ENCODE measurements at regions not wholly inside any gene's neighbourhood (a gene's known extent, or its start where the extent isn't known, plus 50 kb on each side); places are given as distances from the start of the nearest gene placed in this dataset.

- no peak for DNase-seq (ENCODE audit: extremely low read depth in 1 of 11, low read depth in 9 of 11, low spot score in 4 of 11)
Observed at GRCh38 chr15:31235311-31236183, 91.1 kb upstream of the KLF13 start.

GRCh38 chr15:31236184-31237042, 90.2 kb upstream of the KLF13 start:
- peak in 4 of 11 donors; percentile 19 to 39 (median 34) for DNase-seq (ENCODE audit: extremely low read depth in 1 of 11, low read depth in 9 of 11, low spot score in 4 of 11)

GRCh38 chr15:31237043-31237324, 89.7 kb upstream of the KLF13 start:
- no peak for DNase-seq (ENCODE audit: extremely low read depth in 1 of 11, low read depth in 9 of 11, low spot score in 4 of 11)

GRCh38 chr15:31238906-31239305, 87.7 kb upstream of the KLF13 start:
- no peak for DNase-seq (ENCODE audit: extremely low read depth in 1 of 11, low read depth in 9 of 11, low spot score in 4 of 11)

GRCh38 chr15:31239409-31239808, 87.2 kb upstream of the KLF13 start:
- DNase-seq (ENCODE audit: extremely low read depth in 1 of 11, low read depth in 9 of 11, low spot score in 4 of 11) = no peak

GRCh38 chr15:31241888-31242522, 84.6 kb upstream of the KLF13 start:
- no peak for DNase-seq (ENCODE audit: extremely low read depth in 1 of 11, low read depth in 9 of 11, low spot score in 4 of 11)

- DNase-seq (ENCODE audit: extremely low read depth in 1 of 11, low read depth in 9 of 11, low spot score in 4 of 11) = no peak
Observed at GRCh38 chr15:31243895-31244294, 82.7 kb upstream of the KLF13 start.

- no peak for DNase-seq (ENCODE audit: extremely low read depth in 1 of 11, low read depth in 9 of 11, low spot score in 4 of 11)
Observed at GRCh38 chr15:31245135-31245689, 81.4 kb upstream of the KLF13 start.

GRCh38 chr15:31245756-31246155, 80.9 kb upstream of the KLF13 start:
- DNase-seq (ENCODE audit: extremely low read depth in 1 of 11, low read depth in 9 of 11, low spot score in 4 of 11) = no peak

GRCh38 chr15:31247404-31247803, 79.2 kb upstream of the KLF13 start:
- no peak for DNase-seq (ENCODE audit: extremely low read depth in 1 of 11, low read depth in 9 of 11, low spot score in 4 of 11)

- no peak for DNase-seq (ENCODE audit: extremely low read depth in 1 of 11, low read depth in 9 of 11, low spot score in 4 of 11)
Observed at GRCh38 chr15:31248263-31248662, 78.4 kb upstream of the KLF13 start.

GRCh38 chr15:31248951-31249350, 77.7 kb upstream of the KLF13 start:
- no peak for DNase-seq (ENCODE audit: extremely low read depth in 1 of 11, low read depth in 9 of 11, low spot score in 4 of 11)

- DNase-seq (ENCODE audit: extremely low read depth in 1 of 11, low read depth in 9 of 11, low spot score in 4 of 11) = no peak
Observed at GRCh38 chr15:31250033-31250432, 76.6 kb upstream of the KLF13 start.

- DNase-seq (ENCODE audit: extremely low read depth in 1 of 11, low read depth in 9 of 11, low spot score in 4 of 11) = no peak
Observed at GRCh38 chr15:31251165-31251564, 75.5 kb upstream of the KLF13 start.

- no peak for DNase-seq (ENCODE audit: extremely low read depth in 1 of 11, low read depth in 9 of 11, low spot score in 4 of 11)
Observed at GRCh38 chr15:31252171-31252785, 74.4 kb upstream of the KLF13 start.

GRCh38 chr15:31254431-31255175, 72.0 kb upstream of the KLF13 start:
- DNase-seq (ENCODE audit: extremely low read depth in 1 of 11, low read depth in 9 of 11, low spot score in 4 of 11) = peak in 1 of 11 donors; percentile 39

- no peak for DNase-seq (ENCODE audit: extremely low read depth in 1 of 11, low read depth in 9 of 11, low spot score in 4 of 11)
Observed at GRCh38 chr15:31255176-31255510, 71.5 kb upstream of the KLF13 start.

- DNase-seq (ENCODE audit: extremely low read depth in 1 of 11, low read depth in 9 of 11, low spot score in 4 of 11) = no peak
Observed at GRCh38 chr15:31255732-31256377, 70.8 kb upstream of the KLF13 start.

Measured in renal cortex interstitium (tissue), 11 donors.